Peyer's patch (tissue), 4 donors: ENCODE measurements at regions not wholly inside any gene's neighbourhood (a gene's known extent, or its start where the extent isn't known, plus 50 kb on each side); places are given as distances from the start of the nearest gene placed in this dataset.

Source experiments
- POLR2A ChIP-seq, 2 donors: fragments of 450-650 bp; IDR thresholded peaks; one replicate each; pipeline ENCODE4 v1.5.1; 2017; ENCODE audit warnings: antibody characterized with exemption in 2 of 2, mild to moderate bottlenecking in 2 of 2, moderate library complexity in 2 of 2
- TF ChIP-seq, protein P1 (sequence below), 6 experiments: fragments of 450-650 bp in 4 of 6; fragments of 200-600 bp in 2 of 6; sonication (generic) in 1 of 6; IDR thresholded peaks; one replicate each; pipeline ENCODE4 v1.5.1; 2017 to 2019; ENCODE audit warnings: antibody characterized with exemption in 6 of 6, mild to moderate bottlenecking in 3 of 6, moderate library complexity in 1 of 6

- TF ChIP-seq, protein P1, sequence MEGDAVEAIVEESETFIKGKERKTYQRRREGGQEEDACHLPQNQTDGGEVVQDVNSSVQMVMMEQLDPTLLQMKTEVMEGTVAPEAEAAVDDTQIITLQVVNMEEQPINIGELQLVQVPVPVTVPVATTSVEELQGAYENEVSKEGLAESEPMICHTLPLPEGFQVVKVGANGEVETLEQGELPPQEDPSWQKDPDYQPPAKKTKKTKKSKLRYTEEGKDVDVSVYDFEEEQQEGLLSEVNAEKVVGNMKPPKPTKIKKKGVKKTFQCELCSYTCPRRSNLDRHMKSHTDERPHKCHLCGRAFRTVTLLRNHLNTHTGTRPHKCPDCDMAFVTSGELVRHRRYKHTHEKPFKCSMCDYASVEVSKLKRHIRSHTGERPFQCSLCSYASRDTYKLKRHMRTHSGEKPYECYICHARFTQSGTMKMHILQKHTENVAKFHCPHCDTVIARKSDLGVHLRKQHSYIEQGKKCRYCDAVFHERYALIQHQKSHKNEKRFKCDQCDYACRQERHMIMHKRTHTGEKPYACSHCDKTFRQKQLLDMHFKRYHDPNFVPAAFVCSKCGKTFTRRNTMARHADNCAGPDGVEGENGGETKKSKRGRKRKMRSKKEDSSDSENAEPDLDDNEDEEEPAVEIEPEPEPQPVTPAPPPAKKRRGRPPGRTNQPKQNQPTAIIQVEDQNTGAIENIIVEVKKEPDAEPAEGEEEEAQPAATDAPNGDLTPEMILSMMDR (IDR thresholded peaks at IDR 0.05): no peak
- TF ChIP-seq POLR2A (IDR thresholded peaks at IDR 0.05): no peak
Measured at GRCh38 chr12:89072294-89073026, 279.8 kb downstream of the DUSP6 start.
